Hypothalamus (tissue), 51 donors: ENCODE measurements at regions not wholly inside any gene's neighbourhood (a gene's known extent, or its start where the extent isn't known, plus 50 kb on each side); places are given as distances from the start of the nearest gene placed in this dataset.

Source experiments
- DNase-seq, 51 donors: peaks; one replicate each; lab custom pipeline; 2025; lab: John Stamatoyannopoulos, UW

GRCh38 chr16:85379041-85380001 lies 233.8 kb upstream of the GSE1 start:
- no peak for DNase-seq

GRCh38 chr16:85380002-85380395 lies 233.1 kb upstream of the GSE1 start:
- no peak for DNase-seq

DNA sequence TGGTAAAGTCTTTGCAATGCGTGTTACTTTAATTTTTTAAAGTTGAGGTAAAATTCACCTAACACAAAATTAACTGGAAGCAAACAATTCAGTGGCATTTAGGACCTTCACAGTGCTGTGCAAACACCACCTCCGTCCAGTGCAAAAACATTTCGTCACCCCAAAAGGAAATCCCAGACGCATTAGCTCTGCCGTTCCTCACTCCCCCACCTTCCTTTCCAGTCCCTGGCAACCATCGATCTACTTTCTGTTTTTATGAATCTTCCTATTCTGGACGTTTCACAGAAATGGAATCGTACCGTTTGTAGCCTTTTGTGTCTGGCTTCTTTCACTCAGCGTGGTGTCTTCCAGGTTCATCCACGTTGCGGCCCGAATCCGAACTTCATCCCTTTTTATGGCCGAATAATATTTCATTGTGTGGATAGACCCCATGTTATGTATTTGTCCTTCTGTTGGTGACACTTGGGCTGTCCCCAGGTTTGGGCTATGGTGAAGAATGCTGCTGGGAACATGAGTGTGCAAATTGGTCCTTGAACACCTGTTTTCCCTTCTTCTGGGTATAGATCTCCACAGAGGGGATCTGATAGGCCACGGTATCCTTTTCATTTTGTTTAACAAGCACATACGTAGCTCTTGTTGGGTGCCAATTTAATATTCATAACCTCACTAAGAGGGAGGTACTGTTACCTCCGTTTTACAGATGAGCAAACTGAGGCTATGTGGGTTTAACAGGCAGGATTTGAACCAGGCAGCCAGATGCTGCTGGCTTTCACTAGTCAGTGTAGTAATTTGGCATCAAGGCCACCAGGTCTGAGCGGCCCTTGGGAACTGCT lies 232.0 kb upstream of the GSE1 start:
- no peak for DNase-seq

GRCh38 chr16:85381738-85382592 lies 231.2 kb upstream of the GSE1 start:
- peak in 1 of 51 donors; percentile 8 for DNase-seq

DNA sequence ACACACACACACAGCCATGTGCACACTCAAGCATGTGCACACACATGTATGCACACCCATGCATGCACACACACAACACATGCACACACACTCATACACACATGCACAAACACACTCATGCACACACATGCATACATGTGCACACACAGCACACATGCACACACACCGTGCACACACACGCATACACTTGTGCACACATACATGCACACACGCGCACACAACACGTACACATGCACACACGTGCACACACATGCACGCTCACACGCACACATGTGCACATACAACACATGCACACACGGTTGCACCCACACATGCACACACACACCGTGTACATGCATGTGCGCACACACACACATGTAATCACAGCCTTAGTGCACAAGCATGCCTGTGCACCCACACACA lies 230.4 kb upstream of the GSE1 start:
- no peak for DNase-seq

DNA sequence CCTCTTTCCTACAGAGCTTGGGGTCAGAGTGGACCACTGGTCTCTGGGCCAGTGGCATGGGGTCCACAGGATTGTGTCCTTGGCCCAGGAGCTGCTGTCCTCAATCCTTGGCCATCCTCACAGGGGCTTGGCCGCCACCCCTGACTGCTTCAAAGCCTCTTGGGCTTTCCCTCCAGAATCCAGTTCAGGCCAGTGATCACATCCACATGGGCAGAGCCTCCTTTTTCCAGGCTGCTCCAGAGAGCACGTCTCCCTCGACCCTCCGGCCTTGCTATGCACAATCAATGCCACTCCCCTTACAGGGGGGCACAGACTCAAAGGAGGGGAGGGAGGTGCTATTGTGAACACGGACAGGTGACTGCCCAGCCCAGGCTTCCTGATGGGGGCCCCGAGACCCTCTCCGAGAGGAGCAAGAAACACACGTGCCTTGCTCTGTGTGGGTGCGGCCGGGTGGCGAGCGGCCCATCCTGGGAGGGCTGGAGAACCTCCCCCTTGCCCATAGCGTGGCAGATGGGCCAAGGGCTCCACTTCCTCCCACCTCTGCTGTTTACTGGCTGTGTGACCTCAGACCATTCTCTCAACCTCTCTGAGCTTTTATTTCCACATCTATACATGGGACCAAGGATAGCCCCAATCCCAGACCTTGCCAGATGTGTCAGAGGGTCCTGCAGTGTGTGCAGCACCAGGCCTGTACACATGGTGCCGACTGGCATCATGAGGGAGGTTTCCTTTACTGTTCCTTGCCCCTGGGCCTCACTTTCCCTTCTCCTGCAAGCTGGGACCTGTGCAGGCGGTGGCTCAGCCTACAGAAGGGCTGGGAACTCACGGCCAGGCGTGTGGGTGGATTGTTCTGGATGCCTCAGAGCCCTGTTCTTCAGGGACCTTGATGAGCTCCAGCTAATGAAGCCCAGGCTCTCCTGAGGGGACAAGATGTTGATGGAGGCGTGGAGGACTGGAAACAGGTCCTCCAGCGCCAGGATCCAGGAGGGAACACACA lies 229.0 kb upstream of the GSE1 start:
- no peak for DNase-seq

- no peak for DNase-seq
Measured at GRCh38 chr16:85384833-85385462, 228.2 kb upstream of the GSE1 start.

GRCh38 chr16:85385463-85386331 lies 227.4 kb upstream of the GSE1 start:
- DNase-seq: no peak

DNA sequence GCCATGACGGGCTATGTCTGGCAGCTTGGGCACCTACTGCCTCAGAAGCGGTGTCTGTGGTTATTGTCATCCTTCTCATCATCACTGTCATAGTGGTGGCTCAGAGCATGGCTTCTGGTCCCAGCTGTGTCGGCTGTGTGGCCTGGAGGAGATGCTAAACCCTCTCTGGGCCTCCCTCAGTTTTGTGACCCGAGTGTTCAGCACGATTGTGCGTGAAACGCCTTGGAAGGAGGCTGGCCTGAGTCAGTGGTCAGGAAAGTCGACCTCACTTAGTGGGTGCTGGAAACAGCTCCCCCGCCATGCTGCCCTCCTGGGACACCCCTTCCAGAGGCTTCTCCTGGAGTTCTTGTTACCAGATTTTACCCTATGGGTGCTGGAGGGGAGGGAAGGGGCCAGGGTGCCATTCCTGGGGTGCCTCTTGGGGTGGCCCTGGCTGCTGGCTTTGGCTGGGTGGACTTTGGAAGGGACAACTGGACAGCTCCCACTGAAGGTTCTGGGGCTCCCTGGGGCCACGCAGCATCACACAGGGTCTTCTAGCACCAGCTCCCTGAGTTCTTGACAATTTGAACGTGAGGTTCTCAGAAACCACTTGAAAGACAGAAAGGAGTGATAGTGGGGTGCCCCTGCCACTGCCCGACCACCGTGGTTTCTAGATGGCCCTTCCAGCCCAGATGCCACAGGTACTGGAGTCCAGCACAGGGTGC lies 226.5 kb upstream of the GSE1 start:
- DNase-seq: no peak

- DNase-seq: no peak
Measured at GRCh38 chr16:85387171-85387507, 226.0 kb upstream of the GSE1 start.

- DNase-seq: no peak
Measured at GRCh38 chr16:85387731-85388295, 225.3 kb upstream of the GSE1 start.

DNA sequence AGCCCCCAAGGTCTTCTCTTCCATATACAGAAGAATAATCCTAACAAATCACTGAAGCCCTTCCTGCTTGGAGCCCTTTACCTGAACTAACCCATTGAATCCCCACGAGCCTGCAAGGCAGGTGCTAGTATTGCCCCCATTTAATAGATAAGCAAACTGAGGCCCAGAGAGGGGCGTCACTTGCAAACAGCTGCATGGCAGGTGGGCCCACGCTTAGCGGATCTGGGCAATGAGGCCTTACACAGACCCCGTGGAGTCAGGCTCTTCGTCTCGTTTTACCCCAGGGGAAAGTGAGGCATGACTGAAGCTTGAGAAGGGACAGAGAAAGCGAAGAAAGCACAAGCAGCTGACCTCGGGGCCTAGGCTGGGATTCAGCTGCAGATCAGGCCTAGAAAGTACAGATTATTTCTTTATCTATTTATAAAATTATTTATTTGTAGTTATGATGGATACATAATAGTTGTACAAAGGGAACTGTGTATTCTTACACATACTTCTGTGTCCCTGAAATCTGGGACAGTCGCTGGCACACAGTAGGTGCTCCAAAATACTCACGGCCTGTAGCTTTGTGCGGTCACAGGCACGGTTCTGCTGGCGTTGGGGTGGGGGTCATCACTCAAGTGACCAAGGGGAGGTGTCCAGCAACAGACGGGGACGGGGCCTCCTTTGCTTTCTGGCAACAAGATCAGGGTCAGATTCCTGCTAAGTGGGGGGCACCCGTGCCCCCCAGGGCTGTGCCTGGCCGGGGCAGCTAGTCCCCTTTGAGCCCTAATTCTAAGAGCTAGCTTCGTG lies 223.2 kb upstream of the GSE1 start:
- no peak for DNase-seq

DNA sequence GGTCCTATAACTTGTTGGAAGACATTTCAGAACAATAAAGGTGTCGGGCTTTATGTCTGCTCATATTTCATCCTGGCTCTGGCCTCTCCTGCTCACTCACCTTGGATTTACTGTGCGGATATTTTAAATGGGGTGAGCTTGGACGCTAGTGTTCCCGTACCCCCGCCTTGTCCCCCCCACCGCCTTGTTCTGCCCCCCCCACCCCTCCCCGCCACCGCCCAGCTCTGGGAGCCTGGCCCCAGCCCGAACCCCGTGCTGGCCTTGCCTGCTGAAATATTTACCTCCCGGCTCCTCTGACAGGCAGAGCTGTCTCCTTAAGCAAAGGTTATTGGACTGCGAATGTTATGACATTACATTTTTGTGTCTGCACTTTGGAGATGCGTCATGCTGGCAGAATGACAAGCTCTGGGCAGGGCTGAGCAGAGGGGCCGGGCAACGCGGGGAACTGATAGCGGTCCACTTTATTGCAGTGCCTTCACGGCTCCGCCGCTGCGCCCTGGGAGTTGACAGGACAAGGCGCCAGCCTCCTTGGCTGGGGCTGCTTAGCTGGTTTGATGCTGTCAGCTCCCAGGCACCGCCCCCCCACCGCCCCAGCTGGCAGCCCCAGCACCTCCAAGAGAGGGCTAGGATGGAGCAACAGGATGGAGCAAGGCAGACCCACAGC lies 222.5 kb upstream of the GSE1 start:
- DNase-seq: peak in 3 of 51 donors; percentile 16 to 27 (median 19)

DNA sequence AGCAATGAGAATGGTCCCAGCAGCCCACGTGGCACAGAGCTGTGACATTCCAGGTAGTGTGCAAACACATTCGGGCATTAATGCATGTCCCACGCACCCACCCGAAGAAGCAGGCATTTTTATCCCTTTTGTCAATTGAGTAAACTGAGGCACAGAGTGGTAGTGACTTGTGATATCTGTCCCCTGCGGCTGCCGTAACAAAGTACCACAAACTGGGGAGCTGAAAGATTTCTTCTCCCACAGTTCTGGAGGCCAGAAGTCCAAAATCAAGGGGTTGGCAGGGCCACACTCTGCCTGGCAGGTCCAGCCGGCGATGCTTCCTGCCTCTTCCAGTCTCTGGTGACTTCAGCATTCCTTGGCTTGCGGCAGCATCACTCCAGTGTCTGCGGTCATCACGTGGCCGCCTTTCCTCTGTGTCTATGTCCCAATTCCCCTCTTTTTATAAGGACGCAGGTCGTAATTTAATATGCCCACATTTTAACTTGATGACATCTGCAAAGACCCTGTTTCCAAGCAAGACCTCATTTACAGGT lies 221.9 kb upstream of the GSE1 start:
- DNase-seq: no peak
